ENCODE measurements at regions not wholly inside any gene's neighbourhood (a gene's known extent, or its start where the extent isn't known, plus 50 kb on each side); places are given as distances from the start of the nearest gene placed in this dataset.

- H3K9me3 ChIP-seq: no peaks in the 10 kb centered on the region
- no peaks in the 10 kb centered on the region for H3K36me3 ChIP-seq
- no peak overlapping the region for H3K27ac ChIP-seq
- no peak overlapping the region for H3K4me3 ChIP-seq (replicated peaks in 1 of 3)
- H3K4me1 ChIP-seq: no peaks in the 10 kb centered on the region
- DNase-seq: no peak
- TF ChIP-seq POLR2A (IDR thresholded peaks at IDR 0.05) (no peak), CTCF (IDR thresholded peaks at IDR 0.05) (no peak)
- intact Hi-C loops (cut with DNase I): no loop called here
- no peaks in the 10 kb centered on the region for H3K27me3 ChIP-seq
- WGBS, 2 donors: 86 to 96% methylated on average over 1 of the region's 1 CpG
Measured at GRCh38 chr2:38232454-38232853, 144.6 kb downstream of the ATL2 start.

- intact Hi-C loops (cut with DNase I): no loop called here
Measured at GRCh38 chr2:38230756-38231155, 146.3 kb downstream of the ATL2 start.

GRCh38 chr2:38228753-38229152 is 148.3 kb downstream of the ATL2 start:
- intact Hi-C loops (cut with DNase I): no loop called here
- H3K4me3 ChIP-seq (replicated peaks in 1 of 3): no peak overlapping the region
- no peaks in the 10 kb centered on the region for H3K36me3 ChIP-seq
- no peaks in the 10 kb centered on the region for H3K9me3 ChIP-seq
- no peak for TF ChIP-seq POLR2A (IDR thresholded peaks at IDR 0.05)
- no peak for TF ChIP-seq CTCF (IDR thresholded peaks at IDR 0.05)
- no peaks in the 10 kb centered on the region for H3K27me3 ChIP-seq
- no peaks in the 10 kb centered on the region for H3K4me1 ChIP-seq
- no peak for DNase-seq
- no peak overlapping the region for H3K27ac ChIP-seq

More at GRCh38 chr2:38230756-38231155, 146.3 kb downstream of the ATL2 start:
- TF ChIP-seq CTCF (IDR thresholded peaks at IDR 0.05) (no peak), POLR2A (IDR thresholded peaks at IDR 0.05) (no peak)
- 54 to 64% methylated on average over 4 of the region's 4 CpGs for WGBS, 2 donors
- Histone ChIP-seq H3K4me1 (no peaks in the 10 kb centered on the region), H3K9me3 (no peaks in the 10 kb centered on the region), H3K27me3 (no peaks in the 10 kb centered on the region), H3K27ac (no peak overlapping the region), H3K4me3 (replicated peaks in 1 of 3) (no peak overlapping the region), H3K36me3 (no peaks in the 10 kb centered on the region)
- no peak for DNase-seq

- Histone ChIP-seq H3K36me3 (no peaks in the 10 kb centered on the region), H3K9me3 (no peaks in the 10 kb centered on the region), H3K4me1 (no peaks in the 10 kb centered on the region), H3K27ac (no peak overlapping the region), H3K4me3 (replicated peaks in 1 of 3) (no peak overlapping the region), H3K27me3 (no peaks in the 10 kb centered on the region)
- no peak for DNase-seq
- WGBS, 2 donors: 48 to 59% methylated on average over 1 of the region's 1 CpG
- intact Hi-C loops (cut with DNase I): no loop called here
- TF ChIP-seq CTCF (IDR thresholded peaks at IDR 0.05) (no peak), POLR2A (IDR thresholded peaks at IDR 0.05) (no peak)
Measured at GRCh38 chr2:38224821-38225437, 149.0 kb upstream of the CYP1B1 start.

GRCh38 chr2:38224181-38224580 is 148.2 kb upstream of the CYP1B1 start:
- no peak for TF ChIP-seq CTCF (IDR thresholded peaks at IDR 0.05)
- no peak for TF ChIP-seq POLR2A (IDR thresholded peaks at IDR 0.05)
- Histone ChIP-seq H3K27ac (no peak overlapping the region), H3K36me3 (no peaks in the 10 kb centered on the region), H3K27me3 (no peaks in the 10 kb centered on the region), H3K4me1 (no peaks in the 10 kb centered on the region), H3K4me3 (replicated peaks in 1 of 3) (no peak overlapping the region), H3K9me3 (no peaks in the 10 kb centered on the region)
- WGBS, 2 donors: 84 to 85% methylated on average over 2 of the region's 2 CpGs
- DNase-seq: no peak
- intact Hi-C loops (cut with DNase I): no loop called here

All from thyroid gland (tissue), 4 donors.